ENCODE measurements at regions not wholly inside any gene's neighbourhood (a gene's known extent, or its start where the extent isn't known, plus 50 kb on each side); places are given as distances from the start of the nearest gene placed in this dataset.

DNA sequence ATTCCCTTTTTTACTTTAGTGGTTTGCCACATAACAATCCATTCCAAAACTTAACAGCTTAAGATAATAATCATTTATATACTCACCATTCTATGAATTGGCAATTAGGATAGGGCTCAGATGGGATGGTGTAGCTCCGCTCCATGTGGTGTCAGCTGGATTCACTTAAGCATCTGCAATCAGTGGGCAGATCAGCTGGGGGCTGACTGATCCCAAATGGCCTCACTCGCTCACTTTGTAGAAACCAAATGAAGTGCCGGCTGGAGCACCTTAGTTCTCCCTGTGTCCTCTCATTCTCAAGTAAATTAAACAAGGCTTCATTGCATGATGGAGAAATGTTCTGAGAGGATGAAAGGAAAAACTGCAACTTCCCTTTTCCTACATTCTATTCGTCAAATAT is 161.4 kb downstream of the WT1 start:
- no peak for DNase-seq

DNA sequence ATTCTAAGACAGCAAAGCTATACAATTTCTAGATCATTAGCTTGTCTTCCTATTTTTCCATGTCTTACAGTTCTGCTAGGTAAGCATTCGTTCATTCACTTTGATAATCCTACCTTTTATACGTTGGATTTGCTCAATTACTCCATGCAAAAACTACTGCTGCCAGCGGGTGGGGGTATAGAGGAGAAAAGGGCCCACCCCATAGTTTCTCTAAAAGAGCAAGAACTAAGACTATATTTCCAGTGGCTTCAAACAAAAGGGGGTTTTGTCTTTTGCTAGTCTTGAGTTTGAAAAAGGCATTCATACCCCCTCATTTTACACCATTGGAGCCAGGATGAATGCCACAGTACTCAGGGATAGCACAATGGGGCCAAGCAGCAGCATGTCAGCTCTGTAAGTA is 155.7 kb downstream of the WT1 start:
- DNase-seq: no peak

DNA sequence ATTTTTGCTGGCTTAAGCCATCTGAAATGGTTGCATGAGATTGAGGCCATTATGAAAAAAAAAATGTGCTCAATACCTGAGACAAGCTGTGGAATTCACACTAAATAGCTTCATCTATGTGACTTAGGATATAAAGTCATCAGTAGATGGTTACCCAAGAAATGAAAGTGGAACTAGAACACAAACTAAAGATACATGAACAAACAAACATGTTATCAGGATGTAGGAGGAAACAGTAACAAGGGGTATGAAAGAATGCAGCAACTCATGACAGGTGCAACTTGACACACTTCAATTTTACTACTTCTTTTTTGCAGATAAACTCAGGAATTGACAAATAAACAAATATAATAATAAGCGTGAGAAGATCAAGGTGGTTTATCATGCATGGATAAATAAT is 155.0 kb downstream of the WT1 start:
- DNase-seq: no peak

DNA sequence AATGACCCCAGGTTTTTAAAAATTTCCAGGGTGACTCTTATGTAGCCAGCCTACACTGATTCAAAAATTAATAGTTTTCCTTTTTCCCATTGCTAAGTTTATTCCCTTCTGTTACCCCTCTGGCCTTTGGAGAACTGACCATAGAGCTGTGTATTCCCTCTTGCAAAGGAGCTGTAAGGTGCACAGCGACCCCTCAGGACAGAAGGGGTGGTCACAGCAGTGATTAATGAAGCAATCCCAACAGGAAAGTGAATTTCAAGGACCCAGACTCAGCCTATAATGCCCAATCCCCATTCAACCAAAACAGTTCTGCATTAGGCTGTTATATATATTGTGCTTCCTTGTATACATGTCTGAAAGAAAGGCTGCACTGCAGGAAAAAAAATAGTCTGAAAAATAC is 147.1 kb downstream of the WT1 start:
- DNase-seq: no peak

DNA sequence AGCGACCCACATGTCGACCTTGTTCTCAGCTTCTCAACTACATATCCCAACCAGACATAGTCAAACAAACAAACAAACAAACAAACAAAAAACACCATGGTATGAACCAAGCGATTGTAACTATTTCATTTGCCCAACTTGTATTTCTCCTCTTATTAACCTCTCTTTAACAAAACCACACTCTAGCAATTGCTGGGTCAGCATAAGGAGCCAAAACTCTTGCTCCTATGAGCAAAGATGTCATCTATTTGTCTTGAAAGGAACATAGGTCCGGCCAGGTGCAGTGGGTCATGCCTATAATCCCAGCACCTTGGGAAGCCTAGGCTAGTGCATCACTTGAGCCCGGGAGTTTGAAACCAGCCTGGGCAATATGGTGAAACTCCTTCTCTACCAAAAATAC is 145.6 kb downstream of the WT1 start:
- DNase-seq: no peak

DNA sequence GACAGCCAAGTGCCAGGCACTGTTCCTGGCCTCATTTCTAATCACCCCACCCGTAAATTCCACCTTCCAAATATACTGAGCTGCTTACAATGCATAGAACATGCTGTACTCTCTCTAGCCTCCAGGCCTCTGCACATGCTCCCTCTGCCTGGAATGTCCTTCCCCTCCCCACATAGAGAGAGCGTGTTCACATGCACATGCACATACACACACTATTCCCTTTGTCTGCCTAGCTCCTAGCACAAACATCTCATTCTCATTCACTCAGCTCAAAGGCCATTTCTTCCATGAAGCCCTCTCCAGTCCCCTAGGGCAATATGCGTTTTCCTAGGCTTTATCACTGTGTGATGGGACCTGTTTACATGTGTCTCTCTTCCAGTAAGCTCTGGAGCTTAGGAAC is 144.6 kb downstream of the WT1 start:
- no peak for DNase-seq

DNA sequence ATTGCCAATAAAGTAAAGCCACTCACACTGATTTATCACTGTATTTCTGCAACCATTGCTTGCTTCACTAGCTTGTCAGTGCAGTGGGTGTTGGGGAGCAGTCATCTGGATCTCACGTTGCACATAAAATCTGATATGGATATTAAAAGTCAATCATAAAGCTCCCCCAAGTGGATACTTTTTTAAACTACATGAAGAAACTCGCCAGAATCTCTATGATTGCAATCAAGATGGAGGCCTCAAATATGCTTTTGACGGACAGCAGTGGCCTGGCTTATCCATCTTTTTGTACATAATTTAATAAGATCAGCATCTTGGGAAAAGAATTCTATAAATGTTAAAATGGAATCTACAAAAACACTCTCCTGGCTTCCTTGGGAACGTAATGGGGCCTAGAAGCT is 137.7 kb downstream of the WT1 start:
- no peak for DNase-seq

DNA sequence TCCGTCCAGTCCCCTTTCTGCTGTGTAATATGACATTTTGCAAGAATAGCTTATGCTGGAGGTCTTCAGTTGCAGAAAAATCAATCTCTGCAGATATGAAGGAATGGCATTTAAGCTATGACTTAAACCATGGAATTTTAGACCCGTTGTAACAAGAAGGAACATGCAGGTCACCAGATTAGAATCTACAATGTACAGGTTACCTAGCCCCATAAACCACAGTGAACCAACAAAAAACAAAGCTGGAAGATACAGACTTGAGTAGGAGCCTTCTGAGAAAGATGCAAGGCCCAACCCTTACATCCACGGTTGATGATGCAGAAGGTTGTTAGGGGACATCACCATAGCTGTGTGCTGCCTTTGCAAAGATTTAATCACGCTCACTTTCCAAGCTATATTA is 132.5 kb downstream of the WT1 start:
- no peak for DNase-seq

DNA sequence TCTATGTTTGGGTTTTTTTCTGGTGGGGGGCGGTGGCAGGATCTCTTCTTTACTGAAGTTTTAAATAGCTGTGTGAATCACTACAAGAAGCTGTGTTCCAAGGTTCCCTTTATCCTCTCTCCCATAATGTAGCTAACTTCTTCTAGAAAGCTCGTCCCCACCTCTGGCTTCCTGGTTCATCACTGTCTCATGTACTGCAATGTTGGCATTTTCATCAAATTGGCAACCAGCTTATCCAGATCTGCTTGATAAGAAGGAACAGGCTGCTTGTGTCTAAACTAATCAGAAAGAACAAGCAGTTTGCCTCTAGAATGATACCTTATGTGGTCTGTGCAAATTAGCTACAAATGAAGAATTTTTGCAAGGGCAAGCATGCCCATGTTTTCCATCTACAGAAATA is 130.8 kb downstream of the WT1 start:
- DNase-seq: no peak

DNA sequence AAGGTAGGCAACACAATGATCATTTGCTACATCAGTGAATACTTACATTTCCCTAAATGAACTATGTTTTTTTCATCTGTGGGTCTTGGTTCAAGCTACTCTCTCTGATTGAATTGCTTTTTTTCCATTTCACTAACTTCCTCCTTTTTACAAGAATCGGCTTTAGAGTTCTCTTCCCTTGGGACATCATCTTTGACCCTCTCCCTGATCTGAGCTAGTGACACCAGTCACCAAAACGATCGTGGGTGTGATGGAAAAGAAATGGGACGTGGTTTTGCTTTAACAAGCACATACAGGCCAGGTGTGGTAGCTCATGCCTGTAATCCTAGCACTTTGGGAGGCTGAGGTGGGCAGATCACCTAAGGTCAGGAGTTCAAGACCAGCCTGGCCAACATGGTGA is 129.9 kb downstream of the WT1 start:
- no peak for DNase-seq

DNA sequence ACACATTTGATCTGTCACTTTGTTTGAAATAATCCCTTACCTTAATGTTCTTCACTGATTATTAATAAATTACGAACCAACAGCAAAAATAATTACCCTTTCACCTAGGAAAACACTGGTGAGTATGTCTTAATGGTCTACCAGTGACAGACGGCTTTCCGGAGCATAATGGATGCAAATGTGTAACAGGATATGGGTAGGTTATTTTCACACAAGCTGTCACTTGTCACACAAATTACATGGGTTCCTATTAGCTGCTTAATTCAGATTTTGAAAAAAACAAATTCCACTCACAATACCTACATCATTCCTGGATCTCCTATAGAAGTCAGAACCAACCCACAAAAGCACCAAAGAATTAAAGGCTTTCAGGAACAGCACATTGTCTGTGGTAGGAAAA is 127.9 kb downstream of the WT1 start:
- DNase-seq: no peak

DNA sequence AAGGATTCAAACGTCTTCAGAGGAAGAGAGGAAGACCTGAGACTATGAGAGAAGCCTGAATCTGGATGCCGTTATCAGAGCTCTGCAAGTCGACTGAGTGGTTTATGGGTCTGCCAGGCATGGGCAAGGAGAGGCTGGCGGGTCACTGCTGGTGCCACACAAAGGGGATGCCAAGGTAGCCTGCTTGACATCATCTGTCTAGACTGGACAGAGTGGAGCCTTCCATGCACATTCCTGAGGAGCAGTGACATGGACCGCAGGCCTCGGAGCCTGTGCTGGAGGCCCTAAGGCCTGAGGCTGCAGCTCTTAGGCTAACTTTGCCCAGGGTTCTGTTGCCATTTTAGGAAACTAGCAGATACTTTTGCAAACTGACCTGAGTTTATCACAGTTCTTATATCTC is 127.4 kb downstream of the WT1 start:
- DNase-seq: no peak

DNA sequence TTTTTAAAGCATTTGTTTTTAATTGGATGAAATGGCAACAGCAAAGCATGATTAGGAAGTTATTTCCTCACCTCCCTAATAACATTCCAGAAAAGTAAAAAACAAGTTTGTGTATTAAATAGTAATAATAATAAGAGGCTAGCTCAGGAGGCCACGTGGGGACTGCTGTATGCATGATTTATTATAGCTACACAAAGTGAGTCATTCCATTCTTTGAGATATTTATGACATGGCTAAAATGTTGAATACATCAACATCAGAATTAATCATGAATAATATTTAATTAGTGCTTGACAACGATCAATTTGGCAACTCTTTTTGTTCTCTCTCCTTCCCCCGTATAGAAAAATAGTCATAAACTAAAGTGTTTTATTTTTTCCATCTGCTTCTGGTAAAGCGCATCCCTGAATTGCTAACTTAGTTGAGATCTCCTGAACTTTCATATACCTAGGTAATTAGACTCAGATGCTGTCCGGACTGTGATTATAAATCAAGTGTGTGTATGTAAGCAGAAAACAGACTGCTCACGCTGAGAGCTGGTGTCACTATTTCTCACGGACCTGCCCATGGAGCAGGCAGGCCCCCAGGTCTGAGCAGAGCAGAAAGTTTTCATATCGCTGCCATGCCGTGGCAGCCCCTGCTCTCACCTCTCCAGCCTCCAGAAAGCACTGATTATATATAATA is 125.7 kb downstream of the WT1 start:
- no peak for DNase-seq

DNA sequence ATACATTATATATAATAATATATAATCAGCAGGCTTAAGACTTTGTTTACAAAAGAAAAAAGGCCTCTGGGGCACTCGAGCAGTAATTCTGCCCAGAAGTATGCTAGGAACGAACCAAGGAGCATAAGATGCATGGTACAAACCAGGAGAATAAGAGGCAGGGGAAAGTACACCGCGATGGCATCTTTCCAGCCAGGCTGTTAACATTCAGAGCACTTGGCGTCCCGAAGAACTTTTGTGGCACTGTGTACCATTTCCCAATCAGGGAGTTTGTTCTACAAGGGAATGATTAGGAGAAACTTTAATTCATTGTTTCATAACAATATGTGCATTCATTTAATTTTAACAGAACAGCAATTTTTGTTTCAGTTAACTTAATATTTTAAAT is 125.1 kb downstream of the WT1 start:
- DNase-seq: no peak

DNA sequence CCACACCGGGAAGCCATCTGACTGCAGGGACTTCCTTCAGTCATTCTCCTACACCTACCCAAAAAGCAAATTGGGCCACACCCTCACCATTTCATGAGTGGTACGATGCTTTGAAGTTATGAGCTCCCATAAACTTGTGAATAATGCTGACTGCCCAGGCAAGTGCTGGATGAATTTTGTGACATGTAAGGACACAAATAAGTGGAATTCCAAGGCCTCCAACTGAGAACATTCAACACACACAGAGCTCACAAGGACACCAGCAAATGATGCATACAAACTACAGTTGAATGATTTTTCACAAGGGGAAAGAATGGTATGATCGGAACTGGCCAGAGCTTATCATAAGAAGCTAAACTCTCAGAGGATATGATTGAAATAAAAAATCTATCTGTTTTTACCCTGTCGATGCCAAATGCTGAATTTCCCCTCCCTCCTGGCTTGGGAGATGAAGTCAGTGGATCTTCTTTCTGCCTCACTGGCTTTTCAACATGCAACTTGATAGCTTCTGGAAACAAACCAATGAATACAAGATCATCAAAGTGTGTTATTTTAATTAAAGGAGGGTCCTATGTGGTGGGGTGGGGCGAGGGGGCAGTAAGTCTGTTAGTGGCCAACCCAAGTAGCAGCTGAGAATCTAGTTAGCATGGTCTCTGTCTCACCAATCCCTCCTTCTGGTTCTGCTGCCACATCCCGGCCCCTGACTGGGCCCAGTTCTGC is 123.8 kb downstream of the WT1 start:
- DNase-seq: no peak

DNA sequence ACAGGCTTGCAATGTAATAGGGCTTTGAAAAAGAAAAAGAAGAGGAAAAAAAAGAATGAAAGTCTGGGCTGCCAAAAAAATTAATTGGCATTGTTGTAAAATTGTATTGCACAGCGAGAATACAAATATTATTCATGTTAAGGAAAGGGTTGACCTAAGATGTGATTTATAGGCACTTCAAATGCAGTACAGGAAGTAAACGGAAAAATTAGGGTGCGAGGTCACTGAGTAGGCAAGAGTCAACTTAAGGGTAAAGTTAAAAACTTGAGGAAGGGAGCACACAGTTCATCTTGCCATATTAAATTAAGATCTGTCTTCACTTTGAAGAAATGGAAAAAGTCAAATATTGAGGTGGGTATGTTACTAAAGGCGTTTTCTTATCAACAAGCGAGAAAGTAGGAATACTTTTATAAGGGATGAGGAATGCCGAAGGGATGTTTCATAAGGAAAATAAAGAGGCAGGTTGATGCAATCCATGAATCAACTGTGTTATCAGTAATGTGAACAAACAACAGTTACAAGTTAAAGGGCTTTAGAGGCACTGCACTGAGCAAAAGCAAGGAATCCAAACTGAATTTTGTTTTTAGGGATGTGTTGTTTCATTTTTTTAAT is 123.0 kb downstream of the WT1 start:
- no peak for DNase-seq

DNA sequence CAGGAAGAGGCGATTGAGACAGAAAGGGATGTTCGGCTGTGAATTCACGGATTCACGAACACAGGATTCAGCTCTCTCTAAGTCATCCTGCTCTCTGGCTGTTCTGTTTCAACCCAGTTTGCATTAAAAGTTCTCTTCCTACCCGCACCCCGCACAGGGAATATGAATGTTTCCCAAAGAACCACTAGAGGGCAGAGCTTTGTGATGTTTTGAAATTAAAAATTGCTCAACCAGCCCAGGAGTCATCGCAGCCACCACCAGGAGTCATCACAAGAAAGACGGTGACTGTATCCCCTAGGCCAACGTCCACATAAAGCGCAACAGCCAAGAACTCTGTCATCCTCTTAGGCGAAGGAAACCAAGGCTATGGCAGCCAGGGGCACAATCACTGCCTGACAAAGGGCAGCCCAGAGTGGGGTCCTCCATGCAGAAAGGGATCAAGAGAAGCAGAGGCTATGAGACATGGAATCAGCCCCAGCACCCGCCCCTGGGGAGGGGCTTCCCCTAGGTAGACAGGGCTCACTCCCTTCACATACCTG is 122.4 kb downstream of the WT1 start:
- DNase-seq: no peak

DNA sequence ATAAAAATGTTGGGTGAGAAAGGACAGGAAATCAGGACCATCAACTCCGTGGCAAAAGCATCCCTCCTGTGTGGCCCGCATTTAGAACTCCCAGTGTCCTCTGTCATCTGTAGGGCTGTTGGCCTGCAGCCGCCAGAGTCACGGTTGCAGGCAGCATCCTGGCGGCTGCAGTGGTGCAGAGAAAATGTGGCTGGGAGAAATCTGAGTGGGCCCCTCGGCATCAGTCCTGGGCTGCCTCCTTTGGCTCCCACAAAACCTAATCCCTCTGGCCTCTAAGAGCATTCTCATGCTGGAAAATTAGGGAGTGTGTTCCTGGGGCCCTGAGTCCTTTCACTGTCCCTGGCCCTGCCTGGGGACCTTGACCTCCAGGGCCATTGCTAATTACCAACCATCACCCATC is 121.9 kb downstream of the WT1 start:
- DNase-seq: no peak

DNA sequence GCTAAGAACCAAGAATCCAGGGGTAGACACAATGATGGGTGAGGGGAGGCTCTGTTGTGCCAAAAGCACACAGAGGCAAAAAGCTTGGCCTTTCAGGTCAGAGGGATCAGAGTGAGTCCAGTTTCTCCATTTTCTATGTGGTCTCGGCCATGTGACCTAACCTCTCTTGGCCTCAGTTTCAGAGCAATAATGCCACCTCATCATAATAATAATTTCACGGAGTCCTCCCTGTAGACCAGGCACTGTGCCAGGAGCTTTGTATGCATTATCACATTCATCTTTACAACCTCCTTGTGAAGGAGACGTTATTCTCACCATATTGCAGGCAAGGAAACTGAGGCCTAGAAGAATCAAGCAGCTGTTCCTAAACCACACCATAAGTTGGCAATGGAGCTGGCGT is 120.2 kb downstream of the WT1 start:
- DNase-seq: no peak

DNA sequence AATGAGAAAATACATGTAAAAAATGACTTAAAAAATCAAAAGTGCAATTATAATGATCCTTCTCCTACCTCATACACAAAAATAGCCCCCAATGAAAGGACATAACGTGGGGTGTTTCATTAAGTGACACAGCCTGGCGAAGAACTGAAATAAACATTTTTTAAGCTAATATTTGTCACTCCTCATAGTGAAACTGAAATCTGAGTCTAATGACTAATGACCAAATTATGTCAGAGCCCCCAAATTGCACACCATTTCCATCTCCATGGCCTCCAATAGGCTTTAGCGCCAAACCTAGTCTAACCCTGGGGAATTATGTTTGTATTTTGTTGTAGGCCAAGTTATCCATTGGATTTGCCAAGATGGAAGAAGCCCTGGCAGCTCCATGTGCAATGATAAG is 119.1 kb downstream of the WT1 start:
- no peak for DNase-seq

DNA sequence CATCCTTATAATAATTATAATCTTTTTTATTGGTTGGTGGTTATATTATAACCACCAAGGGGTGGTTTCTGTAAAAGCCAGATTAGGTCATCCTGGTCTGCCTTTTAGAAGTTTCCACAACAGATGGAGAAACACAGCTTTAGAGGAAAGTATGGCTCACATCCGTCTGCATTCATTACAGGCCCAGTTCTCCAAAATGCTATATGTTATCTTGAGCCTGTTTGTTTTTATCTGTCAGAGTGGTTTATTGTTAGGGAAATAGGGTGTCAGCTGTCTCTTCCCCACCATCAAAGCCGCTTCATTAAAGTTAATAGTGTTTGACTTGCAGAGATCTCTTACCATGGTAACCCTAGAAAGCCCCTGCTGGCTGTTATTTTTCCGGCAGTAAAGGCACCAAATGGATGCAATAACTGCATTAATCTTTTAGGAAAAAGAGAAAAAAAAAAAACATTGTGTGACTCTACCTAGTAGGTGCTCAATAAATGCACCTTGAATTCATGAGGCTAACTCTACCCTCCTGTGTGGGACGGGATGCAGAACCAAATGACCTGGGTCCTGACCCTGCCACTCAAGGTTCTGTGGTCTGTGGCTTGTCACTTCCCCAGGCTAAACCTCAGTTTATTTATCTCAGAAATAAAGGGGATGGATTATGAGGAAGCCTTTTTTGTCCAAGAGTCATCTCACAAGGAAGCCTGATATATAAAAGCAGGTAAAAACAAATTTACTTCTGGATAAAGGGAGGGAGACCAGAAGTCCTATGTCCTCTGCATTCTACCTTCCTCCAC is 118.3 kb downstream of the WT1 start:
- no peak for DNase-seq

DNA sequence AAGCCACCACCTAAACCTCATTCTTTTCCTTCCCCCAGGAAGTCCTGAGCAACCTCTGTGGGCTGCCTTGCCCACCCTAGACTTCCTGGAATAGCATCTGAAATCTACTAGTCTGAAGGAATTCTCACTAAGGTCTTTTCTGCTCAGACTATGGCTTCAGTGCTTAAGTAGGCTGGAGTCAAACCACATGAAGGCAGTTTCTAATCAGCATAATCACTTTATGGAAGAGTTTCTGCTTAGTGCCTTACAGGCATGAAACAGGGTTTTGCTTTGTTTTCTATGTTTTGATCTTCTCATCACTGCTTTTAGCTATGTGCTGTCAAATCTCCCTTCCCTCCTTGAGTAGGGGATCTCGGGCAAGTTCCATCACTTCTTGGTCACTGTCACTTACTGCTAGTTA is 117.7 kb downstream of the WT1 start:
- no peak for DNase-seq
